PC-9 (cell line): ENCODE measurements at regions not wholly inside any gene's neighbourhood (a gene's known extent, or its start where the extent isn't known, plus 50 kb on each side); places are given as distances from the start of the nearest gene placed in this dataset.
"Not testable (repeated sequence)": the region's sequence is repeated elsewhere in the genome, so short reads cannot be mapped to it uniquely, and the experiment has no call there.

Source experiments
- CTCF ChIP-seq: fragments of 200-600 bp; sonication (generic); conservative IDR thresholded peaks from 2 replicates; pipeline ENCODE4 v1.6.1; 2017; ENCODE audit warnings: mixed run types, antibody characterized with exemption, mild to moderate bottlenecking, moderate library complexity
- EZH2 ChIP-seq: fragments of 200-600 bp; sonication (generic); IDR thresholded peaks from 2 replicates; pipeline ENCODE4 v1.8.0; 2017; ENCODE audit warnings: antibody characterized with exemption, low read depth

GRCh38 chr22:11573154-11573553, 3954.8 kb upstream of the OR11H1 start:
- TF ChIP-seq CTCF, EZH2: not testable (repeated sequence)
